ENCODE measurements at regions not wholly inside any gene's neighbourhood (a gene's known extent, or its start where the extent isn't known, plus 50 kb on each side); places are given as distances from the start of the nearest gene placed in this dataset.
"Not testable (repeated sequence)": the region's sequence is repeated elsewhere in the genome, so short reads cannot be mapped to it uniquely, and the experiment has no call there.

DNA sequence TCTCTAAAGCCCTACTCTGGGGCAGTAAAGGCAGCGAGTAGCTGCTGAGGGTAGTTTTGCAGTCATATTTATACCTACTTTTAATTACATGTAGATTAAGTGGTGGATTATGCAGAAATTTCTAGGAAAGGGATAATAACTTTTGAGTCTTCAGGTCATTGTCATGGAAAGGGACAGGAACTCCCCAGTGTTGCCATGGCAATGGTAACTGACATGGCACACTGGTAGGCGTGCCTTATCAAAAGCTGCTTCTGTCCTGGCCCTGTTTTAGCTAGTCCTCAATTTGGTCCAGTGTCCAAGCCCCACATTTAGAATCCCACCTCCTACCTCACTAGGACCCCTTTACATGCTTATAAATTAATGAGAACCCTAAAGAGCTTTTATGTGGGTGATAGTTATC lies 303.1 kb downstream of the VRK1 start:
- no peak for DNase-seq (ENCODE audit: insufficient read length, low spot score)
- TF ChIP-seq POLR2A (IDR thresholded peaks at IDR 0.05; ENCODE audit: low read depth, low read length), result no peak
- no peak for FAIRE-seq

DNA sequence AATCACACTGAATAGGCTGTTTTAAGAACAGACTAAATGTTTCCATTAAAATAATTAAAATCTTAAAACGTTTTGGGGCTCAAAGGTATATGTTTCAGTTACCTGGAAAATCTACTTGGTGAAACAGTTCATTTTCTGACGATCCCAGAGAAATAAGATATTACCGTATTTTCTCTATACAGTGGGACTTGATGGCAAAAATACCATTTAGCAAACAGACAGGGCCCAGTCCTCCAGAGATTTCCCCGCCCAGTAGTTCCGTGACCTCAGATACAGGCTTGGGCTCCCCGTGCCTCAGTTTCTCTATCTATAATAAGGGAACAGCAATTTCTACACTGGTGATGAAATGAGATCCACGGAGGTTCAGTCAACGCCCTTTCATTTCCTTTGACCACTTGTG lies 304.4 kb downstream of the VRK1 start:
- no peak for TF ChIP-seq POLR2A (IDR thresholded peaks at IDR 0.05; ENCODE audit: low read depth, low read length)
- no peak for FAIRE-seq

DNA sequence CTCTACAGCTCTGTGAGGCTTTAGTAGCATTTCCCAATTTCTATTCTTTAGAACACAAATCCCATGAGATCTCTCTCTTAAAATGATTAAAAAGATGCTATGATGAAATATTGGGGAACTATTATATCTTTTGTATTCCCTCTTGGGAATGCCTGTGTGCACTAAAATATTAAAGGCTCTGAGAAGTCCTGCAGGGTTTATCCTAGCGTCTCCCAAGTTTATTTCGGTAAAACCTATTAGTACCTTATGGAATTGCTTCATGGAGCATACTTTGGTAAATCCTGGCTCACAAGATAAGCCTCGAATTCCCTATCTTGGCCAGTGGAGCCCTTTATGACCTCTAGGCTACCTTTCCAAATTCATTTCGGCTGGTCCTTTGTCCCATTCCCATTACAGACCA lies 306.8 kb downstream of the VRK1 start:
- FAIRE-seq (no peak), DNase-seq (ENCODE audit: insufficient read length, low spot score) (no peak)
- TF ChIP-seq POLR2A (IDR thresholded peaks at IDR 0.05; ENCODE audit: low read depth, low read length), result no peak

More for the DNA sequence above, 304.4 kb downstream of the VRK1 start:
- no peak for DNase-seq (ENCODE audit: insufficient read length, low spot score)

DNA sequence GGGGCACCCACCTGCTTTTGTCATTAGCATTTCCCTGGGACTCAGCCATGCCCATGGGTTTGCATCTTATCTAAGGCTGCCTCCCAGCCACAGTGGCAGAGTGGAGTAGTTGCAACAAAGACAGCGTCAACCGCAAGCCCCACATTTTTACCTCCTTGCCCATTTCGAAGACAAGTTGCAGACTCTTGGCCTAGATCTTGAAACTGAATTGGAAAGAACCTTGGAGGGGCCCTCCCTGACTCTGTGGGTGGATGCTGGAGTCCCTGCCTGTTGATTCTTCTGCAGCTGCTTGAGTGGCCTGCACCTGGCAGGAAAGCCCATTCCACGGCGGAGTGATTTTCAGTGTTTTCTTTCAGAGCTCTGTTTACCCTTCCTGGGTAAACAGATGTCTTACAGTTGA lies 309.0 kb downstream of the VRK1 start:
- TF ChIP-seq POLR2A (IDR thresholded peaks at IDR 0.05; ENCODE audit: low read depth, low read length), result no peak
- FAIRE-seq (no peak), DNase-seq (ENCODE audit: insufficient read length, low spot score) (no peak)

DNA sequence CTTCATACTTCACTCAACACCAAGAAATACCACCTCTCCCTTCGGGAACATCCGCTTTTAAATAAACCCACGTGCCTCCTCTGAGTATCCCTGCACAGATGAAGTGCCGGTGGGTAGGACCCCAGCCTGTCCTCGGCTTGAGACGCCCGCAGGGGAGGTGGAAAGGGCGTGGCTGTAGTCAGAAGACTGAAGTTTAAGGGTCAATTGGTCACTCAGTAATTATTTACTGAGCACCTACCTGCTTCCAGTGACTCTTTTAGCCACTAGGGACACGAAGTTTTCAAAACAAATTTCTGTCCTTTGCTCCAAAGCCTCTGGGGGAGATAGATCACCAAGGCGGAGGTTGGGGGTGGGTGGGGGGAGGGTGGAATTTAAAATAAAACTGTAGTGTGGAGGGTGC lies 309.4 kb downstream of the VRK1 start:
- DNase-seq (ENCODE audit: insufficient read length, low spot score), result no peak
- TF ChIP-seq POLR2A (IDR thresholded peaks at IDR 0.05; ENCODE audit: low read depth, low read length), result no peak
- no peak for FAIRE-seq

DNA sequence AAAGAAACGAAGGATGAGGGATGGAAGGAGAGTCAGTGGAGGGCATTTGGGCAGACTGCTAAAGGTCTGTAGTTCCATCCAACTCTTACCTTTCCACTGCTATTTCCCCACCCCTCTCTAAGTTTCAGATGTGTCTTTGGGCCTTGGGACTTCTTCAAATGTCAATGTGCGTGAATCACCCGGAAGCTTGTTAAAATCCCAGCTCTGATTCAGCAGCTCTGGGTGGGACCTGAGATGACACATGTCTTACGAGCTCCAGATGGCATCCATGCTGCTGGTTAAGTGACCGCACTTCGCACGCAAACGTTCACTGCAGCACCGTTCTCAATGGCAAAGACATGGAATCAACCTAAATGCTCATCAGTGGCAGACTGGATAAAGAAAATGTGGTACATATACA lies 309.9 kb downstream of the VRK1 start:
- TF ChIP-seq POLR2A (IDR thresholded peaks at IDR 0.05; ENCODE audit: low read depth, low read length), result no peak
- FAIRE-seq (no peak), DNase-seq (ENCODE audit: insufficient read length, low spot score) (no peak)

DNA sequence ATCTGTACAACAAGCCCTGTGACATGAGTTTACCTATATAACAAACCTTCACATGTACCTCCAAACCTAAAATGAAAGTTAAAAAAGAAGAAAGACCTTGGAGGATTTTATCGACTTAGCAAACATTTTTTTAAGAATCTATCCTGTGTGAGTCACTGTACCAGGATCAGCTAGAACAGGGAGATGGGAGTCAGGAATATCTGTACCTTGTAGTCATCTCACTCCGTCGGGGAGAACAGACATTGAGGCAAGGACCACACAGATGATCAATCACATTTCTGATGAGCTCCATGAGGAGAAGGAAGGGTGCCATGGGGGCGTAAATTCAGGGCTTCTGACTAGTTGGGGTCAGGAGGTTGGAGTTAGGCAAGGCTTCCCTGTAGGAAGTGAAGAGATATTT lies 310.6 kb downstream of the VRK1 start:
- no peak for FAIRE-seq
- no peak for DNase-seq (ENCODE audit: insufficient read length, low spot score)
- TF ChIP-seq POLR2A (IDR thresholded peaks at IDR 0.05; ENCODE audit: low read depth, low read length), result no peak

DNA sequence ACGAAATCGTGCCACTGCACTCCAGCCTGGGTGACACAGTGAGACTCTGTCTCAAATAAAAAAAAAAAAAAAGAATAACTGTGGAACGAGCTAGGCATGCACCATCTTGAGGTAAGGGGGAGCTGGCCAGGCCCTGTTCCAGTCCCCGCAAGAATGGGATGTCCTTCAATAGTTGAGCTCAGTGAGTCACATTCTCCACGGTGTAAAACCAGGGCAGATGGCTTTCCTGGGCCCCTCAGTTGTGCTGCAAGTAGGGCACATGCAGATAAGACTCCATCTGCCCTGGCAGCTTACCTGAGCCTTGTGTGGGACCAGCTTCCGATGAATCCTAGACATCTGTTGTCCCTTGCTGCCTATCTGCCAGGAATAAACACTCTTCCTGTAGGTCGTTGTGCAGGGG lies 312.1 kb downstream of the VRK1 start:
- no peak for DNase-seq (ENCODE audit: insufficient read length, low spot score)
- no peak for FAIRE-seq
- no peak for TF ChIP-seq POLR2A (IDR thresholded peaks at IDR 0.05; ENCODE audit: low read depth, low read length)

DNA sequence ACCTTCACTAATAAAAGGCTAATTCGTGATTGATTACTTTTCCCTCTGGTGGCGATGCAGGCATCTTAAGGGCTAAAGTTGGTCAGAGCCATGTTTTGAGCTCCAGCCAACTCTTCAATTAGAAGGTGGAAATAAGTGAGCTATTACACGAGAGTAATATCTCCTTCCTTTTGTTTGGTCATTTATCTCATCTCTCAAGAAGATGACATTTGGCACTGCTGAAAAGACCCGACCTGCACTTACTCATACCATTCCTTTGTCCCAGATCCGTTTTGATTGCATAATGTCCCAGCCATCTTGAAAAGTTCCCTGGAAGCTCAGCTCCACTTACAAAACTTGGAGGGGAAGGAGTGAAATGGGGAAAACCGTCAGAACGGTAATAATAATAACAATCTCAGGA lies 316.2 kb downstream of the VRK1 start:
- TF ChIP-seq POLR2A (IDR thresholded peaks at IDR 0.05; ENCODE audit: low read depth, low read length), result no peak
- no peak for FAIRE-seq
- no peak for DNase-seq (ENCODE audit: insufficient read length, low spot score)

DNA sequence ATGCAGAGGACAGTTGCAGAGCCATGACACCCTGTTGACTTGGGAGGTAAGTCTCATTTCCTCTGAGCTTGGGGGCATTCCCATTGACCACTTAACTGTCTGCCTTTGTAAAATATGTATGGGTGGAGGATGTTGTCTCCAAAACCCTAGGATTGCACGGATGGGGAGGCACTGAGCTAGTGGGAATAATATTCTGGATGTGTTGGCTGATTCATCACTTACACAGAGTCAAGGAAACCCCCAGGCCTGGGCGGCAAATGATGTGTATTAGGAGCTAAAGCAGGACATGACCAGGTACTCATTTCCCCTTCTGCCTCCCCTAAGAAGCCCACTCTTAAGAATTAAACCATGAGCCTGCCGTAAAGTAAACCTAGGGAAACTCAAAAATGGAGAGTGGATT lies 319.4 kb downstream of the VRK1 start:
- TF ChIP-seq POLR2A (IDR thresholded peaks at IDR 0.05; ENCODE audit: low read depth, low read length), result no peak
- DNase-seq (ENCODE audit: insufficient read length, low spot score) (no peak), FAIRE-seq (no peak)

DNA sequence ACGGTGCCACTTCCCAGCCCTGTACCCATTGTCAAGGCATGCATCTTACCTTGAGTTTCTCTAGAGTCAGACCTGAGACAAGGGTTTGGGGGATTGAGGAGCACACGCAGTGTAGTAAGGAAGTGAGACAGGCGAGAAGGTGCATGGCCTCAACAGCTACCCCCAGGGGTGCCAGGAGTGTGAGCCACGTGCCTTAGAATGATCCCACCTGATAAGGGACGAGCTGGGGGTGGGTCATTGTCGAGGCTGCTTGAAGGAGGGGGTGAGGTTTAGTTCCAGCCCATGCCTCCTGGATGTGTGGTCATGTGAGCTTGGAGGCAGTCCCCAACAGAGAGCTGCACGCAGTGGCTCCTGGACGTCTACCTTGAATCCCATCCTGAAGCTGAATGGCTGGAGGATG lies 320.5 kb downstream of the VRK1 start:
- DNase-seq (ENCODE audit: insufficient read length, low spot score), result no peak
- no peak for TF ChIP-seq POLR2A (IDR thresholded peaks at IDR 0.05; ENCODE audit: low read depth, low read length)
- FAIRE-seq, result no peak

DNA sequence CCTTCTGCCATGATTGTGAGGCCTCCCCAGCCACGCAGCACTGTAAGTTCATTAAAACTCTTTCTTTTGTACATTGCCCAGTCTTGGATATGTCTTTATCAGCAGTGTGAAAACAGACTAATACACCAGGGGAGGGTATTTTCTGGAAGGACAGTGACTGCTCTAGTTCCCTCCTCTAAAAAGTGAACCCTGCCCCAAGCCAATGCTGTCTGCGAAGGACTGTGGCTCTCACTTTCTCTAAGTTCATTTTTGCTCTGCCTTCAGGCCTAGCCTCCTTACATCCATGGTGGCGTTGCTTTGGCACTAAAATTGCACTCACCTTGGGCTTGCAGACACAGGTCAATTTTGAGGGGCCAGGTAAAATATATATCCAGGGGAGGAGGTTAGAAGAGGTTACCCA lies 323.0 kb downstream of the VRK1 start:
- no peak for FAIRE-seq
- TF ChIP-seq POLR2A (IDR thresholded peaks at IDR 0.05; ENCODE audit: low read depth, low read length), result no peak
- no peak for DNase-seq (ENCODE audit: insufficient read length, low spot score)

DNA sequence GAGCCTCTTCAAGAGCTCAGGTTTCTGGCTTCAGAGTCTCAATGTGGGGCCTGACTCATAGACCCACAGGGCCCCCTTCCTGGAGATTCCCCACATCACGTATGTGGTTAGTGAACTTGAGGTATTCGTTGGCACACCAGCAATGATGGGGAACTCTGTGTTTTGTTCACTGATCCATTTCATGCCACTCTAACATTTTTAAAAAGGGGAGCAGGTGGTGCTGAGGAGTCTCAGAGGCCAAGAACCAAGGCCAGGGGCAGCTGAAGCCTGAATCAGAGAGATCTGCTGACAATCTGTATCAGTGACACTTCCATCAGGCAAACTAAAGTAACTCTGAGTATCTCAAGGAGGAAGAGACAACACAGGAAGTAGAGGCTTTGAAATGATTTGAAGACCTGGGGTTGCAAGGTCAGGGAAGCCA lies 323.4 kb downstream of the VRK1 start:
- FAIRE-seq (no peak), DNase-seq (ENCODE audit: insufficient read length, low spot score) (no peak)
- TF ChIP-seq POLR2A (IDR thresholded peaks at IDR 0.05; ENCODE audit: low read depth, low read length), result no peak

DNA sequence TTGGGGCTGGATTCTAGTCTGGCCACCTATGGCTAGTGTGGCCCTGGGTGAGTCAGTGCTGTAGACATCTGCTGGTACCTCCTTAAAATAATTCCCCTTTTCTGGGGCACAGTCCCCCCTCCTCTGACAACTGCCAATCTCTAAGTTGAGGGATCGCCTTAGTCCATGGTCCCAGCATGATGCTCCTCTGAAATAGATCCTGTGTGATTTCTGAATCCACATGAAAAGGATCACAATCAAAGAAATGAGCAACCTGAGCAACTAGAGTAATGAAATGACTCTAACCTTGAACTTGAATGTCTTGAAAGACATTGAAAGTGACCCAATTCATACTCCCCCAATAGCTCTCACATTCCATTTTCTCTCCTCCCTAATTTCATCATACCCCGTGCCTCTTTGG lies 332.5 kb downstream of the VRK1 start:
- FAIRE-seq, result no peak
- DNase-seq (ENCODE audit: insufficient read length, low spot score), result no peak
- TF ChIP-seq POLR2A (IDR thresholded peaks at IDR 0.05; ENCODE audit: low read depth, low read length), result no peak

DNA sequence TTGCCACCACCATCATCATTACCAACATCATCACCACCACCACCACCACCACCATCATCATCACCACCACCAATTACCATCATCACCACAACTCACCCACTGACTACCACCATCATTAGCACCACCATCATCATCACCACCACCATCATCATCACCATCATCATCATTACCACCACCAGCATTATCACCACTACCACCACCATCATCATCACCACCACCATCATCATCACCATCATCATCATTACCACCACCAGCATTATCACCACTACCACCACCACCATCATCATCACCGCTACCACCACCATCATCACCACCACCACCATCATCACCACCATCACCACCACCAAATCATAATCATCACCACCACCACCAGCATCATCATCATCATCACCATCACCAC lies 338.7 kb downstream of the VRK1 start:
- not testable (repeated sequence) for FAIRE-seq; DNase-seq (ENCODE audit: insufficient read length, low spot score)

DNA sequence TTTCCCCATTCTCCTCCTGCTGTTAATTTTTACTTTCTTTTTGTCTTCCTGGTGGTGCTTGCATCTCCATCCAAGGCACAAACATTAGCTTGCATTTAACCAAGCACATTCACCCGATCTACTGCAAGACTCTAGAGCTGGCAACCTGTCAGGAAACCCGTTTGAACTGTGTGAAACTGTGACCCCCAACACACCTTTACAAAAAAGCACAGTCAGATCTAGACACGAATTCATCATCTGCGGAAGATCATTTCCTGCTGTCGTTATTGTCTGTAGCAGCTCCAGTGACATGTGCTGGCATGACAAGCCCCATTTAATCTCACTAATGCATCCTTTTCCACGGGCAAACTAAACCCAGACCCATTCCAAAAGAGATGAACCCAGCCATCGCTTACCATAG lies 340.5 kb downstream of the VRK1 start:
- FAIRE-seq (no peak), DNase-seq (ENCODE audit: insufficient read length, low spot score) (no peak)

More for the DNA sequence above, 340.5 kb downstream of the VRK1 start:
- TF ChIP-seq POLR2A (IDR thresholded peaks at IDR 0.05; ENCODE audit: low read depth, low read length), result no peak

Data from H54 (cell line).